Choroid plexus epithelial cell (primary cell): ENCODE measurements at regions not wholly inside any gene's neighbourhood (a gene's known extent, or its start where the extent isn't known, plus 50 kb on each side); places are given as distances from the start of the nearest gene placed in this dataset.

Source experiments
- DNase-seq: peaks from one replicate; pipeline ENCODE4 v3.0.0-alpha.2; 2010; ENCODE audit warnings: low read depth
- H3K4me3 ChIP-seq: 2 replicates; pipeline ENCODE4 v1.5.1; 2011; ENCODE audit warnings: low read depth, mild to moderate bottlenecking, control low read depth, low read length, moderate library complexity
- TF ChIP-seq, protein P1 (sequence below): conservative IDR thresholded peaks from 2 replicates; pipeline ENCODE4 v1.5.1; 2011; ENCODE audit warnings: low read depth, mild to moderate bottlenecking, control low read depth, inconsistent platforms, low read length, moderate library complexity

DNA sequence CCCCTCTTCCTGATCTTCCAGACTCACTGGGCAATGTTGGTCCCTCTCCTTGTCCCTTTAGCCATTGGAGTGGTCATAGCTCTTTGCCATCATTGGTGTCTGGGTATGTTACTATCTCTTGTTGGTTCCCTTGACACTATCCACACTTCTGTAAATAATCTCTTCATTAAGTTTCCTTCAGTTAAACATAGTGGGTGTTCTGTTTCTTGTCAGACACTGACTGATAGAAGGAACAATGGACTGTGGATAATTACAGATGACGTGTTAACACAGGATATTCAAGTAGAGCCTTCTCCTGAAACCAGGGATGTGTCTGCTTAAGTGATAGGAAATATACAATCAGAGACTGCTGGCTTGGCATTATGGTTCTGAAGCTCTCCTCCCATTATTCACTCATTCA is 458.3 kb upstream of the USP24 start:
- TF ChIP-seq, protein P1, sequence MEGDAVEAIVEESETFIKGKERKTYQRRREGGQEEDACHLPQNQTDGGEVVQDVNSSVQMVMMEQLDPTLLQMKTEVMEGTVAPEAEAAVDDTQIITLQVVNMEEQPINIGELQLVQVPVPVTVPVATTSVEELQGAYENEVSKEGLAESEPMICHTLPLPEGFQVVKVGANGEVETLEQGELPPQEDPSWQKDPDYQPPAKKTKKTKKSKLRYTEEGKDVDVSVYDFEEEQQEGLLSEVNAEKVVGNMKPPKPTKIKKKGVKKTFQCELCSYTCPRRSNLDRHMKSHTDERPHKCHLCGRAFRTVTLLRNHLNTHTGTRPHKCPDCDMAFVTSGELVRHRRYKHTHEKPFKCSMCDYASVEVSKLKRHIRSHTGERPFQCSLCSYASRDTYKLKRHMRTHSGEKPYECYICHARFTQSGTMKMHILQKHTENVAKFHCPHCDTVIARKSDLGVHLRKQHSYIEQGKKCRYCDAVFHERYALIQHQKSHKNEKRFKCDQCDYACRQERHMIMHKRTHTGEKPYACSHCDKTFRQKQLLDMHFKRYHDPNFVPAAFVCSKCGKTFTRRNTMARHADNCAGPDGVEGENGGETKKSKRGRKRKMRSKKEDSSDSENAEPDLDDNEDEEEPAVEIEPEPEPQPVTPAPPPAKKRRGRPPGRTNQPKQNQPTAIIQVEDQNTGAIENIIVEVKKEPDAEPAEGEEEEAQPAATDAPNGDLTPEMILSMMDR, result no peak
- DNase-seq, result no peak
- H3K4me3 ChIP-seq, result no peak overlapping the region

GRCh38 chr1:55670331-55671082 is 455.3 kb upstream of the USP24 start:
- TF ChIP-seq, protein P1, result peak; percentile 10
- no peak overlapping the region for H3K4me3 ChIP-seq
- peak; percentile 34 for DNase-seq

DNA sequence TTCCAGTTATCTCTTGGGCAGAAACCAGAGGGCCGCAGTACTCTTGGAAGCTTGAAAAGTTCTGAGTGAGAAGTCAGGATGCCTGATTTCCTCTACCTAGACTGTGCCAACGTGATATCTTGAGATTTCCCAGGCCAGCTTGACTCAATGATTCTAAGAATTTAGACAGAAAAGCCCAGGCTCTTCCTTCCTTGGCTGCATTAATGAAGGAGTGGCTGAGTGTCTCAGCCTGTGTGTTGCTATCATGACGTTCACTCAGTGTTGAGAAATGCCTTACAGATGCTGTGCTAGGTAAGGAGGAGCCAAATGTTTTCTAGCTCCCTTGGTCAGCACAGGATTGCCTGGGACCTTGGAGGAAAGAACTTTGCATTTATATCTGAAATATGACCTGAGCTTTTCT is 454.1 kb upstream of the USP24 start:
- TF ChIP-seq, protein P1, result no peak
- peak; percentile 40 for DNase-seq
- H3K4me3 ChIP-seq, result no peak overlapping the region

DNA sequence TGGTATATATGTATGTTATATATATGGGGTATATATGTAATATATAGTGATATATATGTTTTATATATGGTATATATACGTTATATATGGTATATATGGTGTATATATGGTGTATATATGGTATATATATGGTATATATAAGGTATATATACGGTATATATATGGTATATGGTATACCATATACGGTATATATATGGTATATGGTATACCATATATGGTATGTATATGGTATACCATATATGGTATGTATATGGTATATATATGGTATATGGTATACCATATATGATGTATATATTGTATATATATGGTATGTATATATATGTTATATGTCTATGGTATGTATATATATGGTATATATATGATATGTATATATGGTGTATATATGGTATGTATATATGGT is 447.7 kb upstream of the USP24 start:
- TF ChIP-seq, protein P1, result no peak
- no peak overlapping the region for H3K4me3 ChIP-seq
- DNase-seq, result no peak

- H3K4me3 ChIP-seq, result no peak overlapping the region
- DNase-seq, result no peak
- TF ChIP-seq, protein P1, result no peak
Measured at GRCh38 chr1:55658917-55659316, 443.8 kb upstream of the USP24 start.

DNA sequence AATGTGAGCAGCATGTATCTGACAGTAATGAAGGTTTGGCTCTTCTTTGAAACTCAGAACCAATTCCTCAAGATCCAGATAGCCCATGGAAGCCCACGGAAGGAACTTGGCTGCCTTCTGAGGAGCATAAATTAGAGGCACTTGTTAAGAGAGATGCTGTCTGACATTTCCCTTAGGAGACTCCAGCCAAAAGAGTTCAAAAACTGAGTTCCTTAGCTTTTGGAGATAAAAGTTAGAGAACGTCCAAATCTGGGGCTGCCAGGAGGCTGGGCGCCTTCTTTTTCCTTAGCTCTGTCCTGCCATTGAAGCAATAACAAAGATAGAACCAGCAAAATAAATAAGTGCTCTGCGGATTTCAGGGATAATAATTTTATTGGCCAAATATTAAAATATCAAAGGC is 439.6 kb upstream of the USP24 start:
- H3K4me3 ChIP-seq, result no peak overlapping the region
- DNase-seq, result no peak
- TF ChIP-seq, protein P1, result no peak

GRCh38 chr1:55654171-55654570 is 439.0 kb upstream of the USP24 start:
- H3K4me3 ChIP-seq, result no peak overlapping the region
- no peak for DNase-seq
- TF ChIP-seq, protein P1, result no peak
